PFSK-1 (cell line): ENCODE measurements at regions not wholly inside any gene's neighbourhood (a gene's known extent, or its start where the extent isn't known, plus 50 kb on each side); places are given as distances from the start of the nearest gene placed in this dataset.

Experiments
- POLR2AphosphoS5 ChIP-seq: IDR thresholded peaks from 2 replicates; pipeline ENCODE4 v1.6.1; 2012; ENCODE audit warnings: low read depth, mild to moderate bottlenecking, control low read depth, low read length, moderate library complexity
- SIN3A ChIP-seq: IDR thresholded peaks from 2 replicates; pipeline ENCODE4 v1.6.1; 2012; ENCODE audit warnings: mild to moderate bottlenecking, low read length, moderate library complexity, borderline replicate concordance; ENCODE audit not compliant: insufficient read depth
- TAF1 ChIP-seq: IDR thresholded peaks from 2 replicates; pipeline ENCODE4 v1.6.1; 2012; ENCODE audit warnings: low read length, control low read depth, borderline replicate concordance; ENCODE audit not compliant: insufficient read depth
- TF ChIP-seq, protein P1 (sequence below), 2 experiments: IDR thresholded peaks; 2 replicates each; pipeline versions ENCODE4 v1.6.1 to v1.8.0; 2011 to 2012; ENCODE audit warnings: low read depth in 2 of 2, low read length in 2 of 2, control low read depth in 1 of 2, inconsistent platforms in 1 of 2, mild to moderate bottlenecking in 1 of 2, moderate library complexity in 1 of 2; ENCODE audit not compliant: insufficient read depth in 1 of 2

DNA sequence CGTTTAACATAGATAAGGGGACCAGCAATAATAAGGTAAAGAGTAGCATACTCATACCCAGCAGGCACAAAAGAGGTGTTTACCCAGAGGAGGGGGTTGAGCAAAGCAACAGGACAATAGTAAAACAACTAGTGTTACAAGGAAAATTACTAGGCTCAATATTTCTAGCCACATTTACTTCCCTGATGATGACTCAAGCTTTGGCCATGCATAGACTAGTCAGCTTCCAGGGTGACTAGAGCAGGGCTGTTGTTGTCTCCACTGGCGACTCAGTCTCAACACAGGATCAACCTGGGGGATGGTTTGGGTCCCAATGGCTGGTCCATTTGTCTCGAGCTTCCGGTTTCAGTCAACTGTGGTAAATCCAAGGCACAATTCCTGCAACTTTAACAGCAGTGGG lies 217.7 kb upstream of the KCND2 start:
- TF ChIP-seq POLR2AphosphoS5 (no peak), SIN3A (no peak), TAF1 (no peak)
- TF ChIP-seq, protein P1, sequence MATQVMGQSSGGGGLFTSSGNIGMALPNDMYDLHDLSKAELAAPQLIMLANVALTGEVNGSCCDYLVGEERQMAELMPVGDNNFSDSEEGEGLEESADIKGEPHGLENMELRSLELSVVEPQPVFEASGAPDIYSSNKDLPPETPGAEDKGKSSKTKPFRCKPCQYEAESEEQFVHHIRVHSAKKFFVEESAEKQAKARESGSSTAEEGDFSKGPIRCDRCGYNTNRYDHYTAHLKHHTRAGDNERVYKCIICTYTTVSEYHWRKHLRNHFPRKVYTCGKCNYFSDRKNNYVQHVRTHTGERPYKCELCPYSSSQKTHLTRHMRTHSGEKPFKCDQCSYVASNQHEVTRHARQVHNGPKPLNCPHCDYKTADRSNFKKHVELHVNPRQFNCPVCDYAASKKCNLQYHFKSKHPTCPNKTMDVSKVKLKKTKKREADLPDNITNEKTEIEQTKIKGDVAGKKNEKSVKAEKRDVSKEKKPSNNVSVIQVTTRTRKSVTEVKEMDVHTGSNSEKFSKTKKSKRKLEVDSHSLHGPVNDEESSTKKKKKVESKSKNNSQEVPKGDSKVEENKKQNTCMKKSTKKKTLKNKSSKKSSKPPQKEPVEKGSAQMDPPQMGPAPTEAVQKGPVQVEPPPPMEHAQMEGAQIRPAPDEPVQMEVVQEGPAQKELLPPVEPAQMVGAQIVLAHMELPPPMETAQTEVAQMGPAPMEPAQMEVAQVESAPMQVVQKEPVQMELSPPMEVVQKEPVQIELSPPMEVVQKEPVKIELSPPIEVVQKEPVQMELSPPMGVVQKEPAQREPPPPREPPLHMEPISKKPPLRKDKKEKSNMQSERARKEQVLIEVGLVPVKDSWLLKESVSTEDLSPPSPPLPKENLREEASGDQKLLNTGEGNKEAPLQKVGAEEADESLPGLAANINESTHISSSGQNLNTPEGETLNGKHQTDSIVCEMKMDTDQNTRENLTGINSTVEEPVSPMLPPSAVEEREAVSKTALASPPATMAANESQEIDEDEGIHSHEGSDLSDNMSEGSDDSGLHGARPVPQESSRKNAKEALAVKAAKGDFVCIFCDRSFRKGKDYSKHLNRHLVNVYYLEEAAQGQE (IDR thresholded peaks at IDR 0.05; ENCODE audit: insufficient read depth in 1 of 2, low read depth in 2 of 2, low read length in 2 of 2) = no peak
